ENCODE measurements at regions not wholly inside any gene's neighbourhood (a gene's known extent, or its start where the extent isn't known, plus 50 kb on each side); places are given as distances from the start of the nearest gene placed in this dataset.

DNA sequence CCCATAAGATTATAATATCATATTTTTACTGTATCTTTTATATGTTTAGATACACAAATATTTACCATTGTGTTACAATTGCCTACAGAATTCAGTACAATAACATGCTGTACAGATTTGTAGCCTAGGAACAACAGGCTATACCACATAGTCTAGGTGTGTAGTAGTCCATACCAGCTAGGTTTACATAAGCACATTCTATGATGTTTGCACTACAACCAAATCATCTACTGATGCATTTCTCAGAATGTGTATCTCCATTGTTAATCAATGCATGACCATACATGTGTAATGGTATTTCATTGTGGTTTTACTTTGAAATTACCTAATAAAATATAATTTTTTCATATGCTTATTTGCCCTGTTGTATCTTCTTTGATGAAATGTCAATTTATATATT is 288.1 kb upstream of the PCDH10 start:
- H3K4me1 Mint-ChIP-seq (ENCODE audit: unreplicated experiment) = no peaks in the 10 kb centered on the region
- DNase-seq (ENCODE audit: extremely low spot score, unreplicated experiment) = no peak
- TF ChIP-seq, protein P1, sequence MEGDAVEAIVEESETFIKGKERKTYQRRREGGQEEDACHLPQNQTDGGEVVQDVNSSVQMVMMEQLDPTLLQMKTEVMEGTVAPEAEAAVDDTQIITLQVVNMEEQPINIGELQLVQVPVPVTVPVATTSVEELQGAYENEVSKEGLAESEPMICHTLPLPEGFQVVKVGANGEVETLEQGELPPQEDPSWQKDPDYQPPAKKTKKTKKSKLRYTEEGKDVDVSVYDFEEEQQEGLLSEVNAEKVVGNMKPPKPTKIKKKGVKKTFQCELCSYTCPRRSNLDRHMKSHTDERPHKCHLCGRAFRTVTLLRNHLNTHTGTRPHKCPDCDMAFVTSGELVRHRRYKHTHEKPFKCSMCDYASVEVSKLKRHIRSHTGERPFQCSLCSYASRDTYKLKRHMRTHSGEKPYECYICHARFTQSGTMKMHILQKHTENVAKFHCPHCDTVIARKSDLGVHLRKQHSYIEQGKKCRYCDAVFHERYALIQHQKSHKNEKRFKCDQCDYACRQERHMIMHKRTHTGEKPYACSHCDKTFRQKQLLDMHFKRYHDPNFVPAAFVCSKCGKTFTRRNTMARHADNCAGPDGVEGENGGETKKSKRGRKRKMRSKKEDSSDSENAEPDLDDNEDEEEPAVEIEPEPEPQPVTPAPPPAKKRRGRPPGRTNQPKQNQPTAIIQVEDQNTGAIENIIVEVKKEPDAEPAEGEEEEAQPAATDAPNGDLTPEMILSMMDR (IDR thresholded peaks at IDR 0.05) = no peak
- H3K27me3 Mint-ChIP-seq (ENCODE audit: unreplicated experiment) = no peaks in the 10 kb centered on the region
- H3K4me3 Mint-ChIP-seq (ENCODE audit: unreplicated experiment) = no peak overlapping the region
- no peaks in the 10 kb centered on the region for H3K9me3 Mint-ChIP-seq (ENCODE audit: unreplicated experiment)
- H3K27ac Mint-ChIP-seq (ENCODE audit: unreplicated experiment) = no peak overlapping the region
- H3K36me3 Mint-ChIP-seq (ENCODE audit: unreplicated experiment) = no peaks in the 10 kb centered on the region

GRCh38 chr4:132863619-132864018 is 285.5 kb upstream of the PCDH10 start:
- no peak for DNase-seq (ENCODE audit: extremely low spot score, unreplicated experiment)
- no peaks in the 10 kb centered on the region for H3K4me1 Mint-ChIP-seq (ENCODE audit: unreplicated experiment)
- no peaks in the 10 kb centered on the region for H3K27me3 Mint-ChIP-seq (ENCODE audit: unreplicated experiment)
- H3K27ac Mint-ChIP-seq (ENCODE audit: unreplicated experiment) = no peak overlapping the region
- peaks cover 3% of the 10 kb centered on the region for H3K9me3 Mint-ChIP-seq (ENCODE audit: unreplicated experiment)
- no peaks in the 10 kb centered on the region for H3K36me3 Mint-ChIP-seq (ENCODE audit: unreplicated experiment)
- no peak overlapping the region for H3K4me3 Mint-ChIP-seq (ENCODE audit: unreplicated experiment)
- TF ChIP-seq, protein P1 (IDR thresholded peaks at IDR 0.05) = no peak

DNA sequence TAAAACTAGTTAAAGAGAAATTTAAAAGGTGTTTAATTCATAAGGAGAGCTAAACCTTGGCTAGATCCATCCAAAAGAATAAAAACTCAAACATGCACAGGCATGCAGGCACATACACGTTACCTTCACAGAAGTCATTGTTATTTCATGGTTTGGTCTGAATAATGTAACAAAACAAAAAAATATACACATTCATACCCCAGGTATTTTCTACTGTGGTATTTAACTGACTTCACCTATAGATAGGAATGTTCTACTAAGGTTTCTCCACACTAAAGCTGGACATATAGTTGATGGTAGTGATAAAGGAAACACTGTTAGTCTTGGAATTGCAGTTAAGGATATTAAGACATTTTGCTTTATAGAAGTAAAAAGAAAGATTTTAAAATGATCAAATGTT is 283.6 kb upstream of the PCDH10 start:
- Mint-ChIP-seq H3K27ac (ENCODE audit: unreplicated experiment) (no peak overlapping the region), H3K36me3 (ENCODE audit: unreplicated experiment) (no peaks in the 10 kb centered on the region), H3K27me3 (ENCODE audit: unreplicated experiment) (no peaks in the 10 kb centered on the region), H3K9me3 (ENCODE audit: unreplicated experiment) (peaks cover 13% of the 10 kb centered on the region), H3K4me1 (ENCODE audit: unreplicated experiment) (no peaks in the 10 kb centered on the region), H3K4me3 (ENCODE audit: unreplicated experiment) (no peak overlapping the region)
- TF ChIP-seq, protein P1 (IDR thresholded peaks at IDR 0.05) = no peak
- no peak for DNase-seq (ENCODE audit: extremely low spot score, unreplicated experiment)

GRCh38 chr4:132865922-132866321 is 283.2 kb upstream of the PCDH10 start:
- no peaks in the 10 kb centered on the region for H3K27me3 Mint-ChIP-seq (ENCODE audit: unreplicated experiment)
- DNase-seq (ENCODE audit: extremely low spot score, unreplicated experiment) = no peak
- no peaks in the 10 kb centered on the region for H3K4me1 Mint-ChIP-seq (ENCODE audit: unreplicated experiment)
- H3K4me3 Mint-ChIP-seq (ENCODE audit: unreplicated experiment) = no peak overlapping the region
- TF ChIP-seq, protein P1 (IDR thresholded peaks at IDR 0.05) = no peak
- H3K36me3 Mint-ChIP-seq (ENCODE audit: unreplicated experiment) = no peaks in the 10 kb centered on the region
- H3K9me3 Mint-ChIP-seq (ENCODE audit: unreplicated experiment) = peaks cover 13% of the 10 kb centered on the region
- no peak overlapping the region for H3K27ac Mint-ChIP-seq (ENCODE audit: unreplicated experiment)

DNA sequence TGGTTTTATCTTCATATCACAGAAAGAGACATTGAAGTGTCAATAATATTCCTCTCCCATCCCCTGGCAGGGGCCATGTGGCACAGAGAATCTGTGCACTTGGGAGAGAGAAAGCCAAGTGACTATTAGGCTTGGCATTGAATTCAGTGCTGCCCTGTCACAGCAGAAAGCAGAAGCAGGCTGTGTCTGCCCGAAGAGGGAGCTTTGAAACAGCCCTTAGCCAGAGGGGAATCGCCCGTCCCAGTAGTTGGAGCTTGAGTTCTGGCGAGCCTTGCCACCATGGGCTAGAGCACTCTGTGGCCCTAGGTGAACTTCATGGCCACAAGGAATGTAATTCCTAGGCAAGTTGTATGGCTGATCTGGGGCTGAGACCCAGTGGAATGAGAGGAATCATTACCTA is 282.5 kb upstream of the PCDH10 start:
- Mint-ChIP-seq H3K4me3 (ENCODE audit: unreplicated experiment) (no peak overlapping the region), H3K27me3 (ENCODE audit: unreplicated experiment) (no peaks in the 10 kb centered on the region), H3K27ac (ENCODE audit: unreplicated experiment) (no peak overlapping the region), H3K9me3 (ENCODE audit: unreplicated experiment) (peaks cover 13% of the 10 kb centered on the region), H3K36me3 (ENCODE audit: unreplicated experiment) (no peaks in the 10 kb centered on the region), H3K4me1 (ENCODE audit: unreplicated experiment) (no peaks in the 10 kb centered on the region)
- TF ChIP-seq, protein P1 (IDR thresholded peaks at IDR 0.05) = no peak
- DNase-seq (ENCODE audit: extremely low spot score, unreplicated experiment) = no peak

All from osteocyte (in vitro differentiated cells).